Lower leg skin (tissue), 4 donors: ENCODE measurements at regions not wholly inside any gene's neighbourhood (a gene's known extent, or its start where the extent isn't known, plus 50 kb on each side); places are given as distances from the start of the nearest gene placed in this dataset.

Source experiments
- DNase-seq, 2 donors: peaks; one replicate each; pipeline ENCODE4 v3.0.0-alpha.2; 2019; ENCODE audit warnings: low spot score in 2 of 2
- H3K4me3 ChIP-seq: fragments of 200-600 bp; sonication (generic); 2 replicates; pipeline ENCODE4 v1.5.1; 2017; ENCODE audit warnings: mild to moderate bottlenecking, low read depth; ENCODE audit not compliant: poor library complexity, severe bottlenecking
- CTCF ChIP-seq, 3 donors: fragments of 450-650 bp; IDR thresholded peaks; one replicate each; pipeline ENCODE4 v1.5.1; 2016; ENCODE audit warnings: antibody characterized with exemption in 3 of 3, mild to moderate bottlenecking in 3 of 3, moderate library complexity in 2 of 3
- POLR2A ChIP-seq, 2 donors: fragments of 450-650 bp; IDR thresholded peaks; one replicate each; pipeline ENCODE4 v1.6.1; 2016 to 2017; ENCODE audit warnings: antibody characterized with exemption in 2 of 2, mild to moderate bottlenecking in 1 of 2, moderate library complexity in 1 of 2
- WGBS, 2 donors: methylation state at CpG; one replicate each; pipeline ENCODE4 v1.1.5; 2018; 5-methylcytosine and 5-hydroxymethylcytosine counted together
- intact Hi-C: fragments of 100-400 bp; cut with DNase I; formaldehyde crosslinking; loops from one replicate; pipeline ENCODE4 v1.15.0; 2023; ENCODE audit warnings: low total_unique reads

- intact Hi-C loops = no loop called here
Observed at GRCh38 chr6:43901733-43902230, 131.8 kb downstream of the VEGFA start.

GRCh38 chr6:43900916-43901732 lies 131.1 kb downstream of the VEGFA start:
- no peak for DNase-seq
- intact Hi-C loops = no loop called here
- H3K4me3 ChIP-seq = no peak overlapping the region
- WGBS, 2 donors = 80 to 83% methylated on average over 13 of the region's 13 CpGs
- TF ChIP-seq POLR2A (IDR thresholded peaks at IDR 0.05) = no peak
- no peak for TF ChIP-seq CTCF (IDR thresholded peaks at IDR 0.05)

More at GRCh38 chr6:43901733-43902230, 131.8 kb downstream of the VEGFA start:
- WGBS, 2 donors = 77 to 86% methylated on average over 4 of the region's 4 CpGs
- H3K4me3 ChIP-seq = no peak overlapping the region
- no peak for DNase-seq
- TF ChIP-seq POLR2A (IDR thresholded peaks at IDR 0.05) = no peak
- TF ChIP-seq CTCF (IDR thresholded peaks at IDR 0.05) = no peak

- intact Hi-C loops = no loop called here
- no peak overlapping the region for H3K4me3 ChIP-seq
- peak in 1 of 2 donors; percentile 82 for DNase-seq
- 78 to 83% methylated on average over 3 of the region's 3 CpGs for WGBS, 2 donors
- no peak for TF ChIP-seq CTCF (IDR thresholded peaks at IDR 0.05)
- no peak for TF ChIP-seq POLR2A (IDR thresholded peaks at IDR 0.05)
Observed at GRCh38 chr6:43900560-43900915, 130.5 kb downstream of the VEGFA start.

DNA sequence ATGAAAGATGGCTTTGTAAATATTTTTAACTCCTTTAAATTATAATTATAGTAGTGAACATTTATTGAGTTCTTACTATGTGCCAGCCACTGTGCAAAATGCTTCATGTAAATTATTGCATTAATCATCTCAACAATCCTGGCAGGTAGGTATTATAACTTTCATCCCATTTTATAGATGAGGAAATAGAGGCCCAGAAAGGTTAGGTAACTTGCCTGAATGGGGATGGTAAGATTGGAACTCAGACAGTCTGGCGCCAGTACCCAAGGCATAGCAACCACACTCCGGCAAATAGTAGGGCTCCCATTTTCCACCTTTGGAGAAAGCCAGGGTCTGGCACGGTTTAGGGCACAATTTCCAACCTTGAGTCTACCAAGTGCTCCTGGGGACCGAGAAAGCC lies 129.8 kb downstream of the VEGFA start:
- no peak for TF ChIP-seq CTCF (IDR thresholded peaks at IDR 0.05)
- no peak for TF ChIP-seq POLR2A (IDR thresholded peaks at IDR 0.05)
- WGBS, 2 donors = 92% methylated on average over 4 of the region's 4 CpGs
- DNase-seq = no peak
- no peak overlapping the region for H3K4me3 ChIP-seq
- intact Hi-C loops = no loop called here

DNA sequence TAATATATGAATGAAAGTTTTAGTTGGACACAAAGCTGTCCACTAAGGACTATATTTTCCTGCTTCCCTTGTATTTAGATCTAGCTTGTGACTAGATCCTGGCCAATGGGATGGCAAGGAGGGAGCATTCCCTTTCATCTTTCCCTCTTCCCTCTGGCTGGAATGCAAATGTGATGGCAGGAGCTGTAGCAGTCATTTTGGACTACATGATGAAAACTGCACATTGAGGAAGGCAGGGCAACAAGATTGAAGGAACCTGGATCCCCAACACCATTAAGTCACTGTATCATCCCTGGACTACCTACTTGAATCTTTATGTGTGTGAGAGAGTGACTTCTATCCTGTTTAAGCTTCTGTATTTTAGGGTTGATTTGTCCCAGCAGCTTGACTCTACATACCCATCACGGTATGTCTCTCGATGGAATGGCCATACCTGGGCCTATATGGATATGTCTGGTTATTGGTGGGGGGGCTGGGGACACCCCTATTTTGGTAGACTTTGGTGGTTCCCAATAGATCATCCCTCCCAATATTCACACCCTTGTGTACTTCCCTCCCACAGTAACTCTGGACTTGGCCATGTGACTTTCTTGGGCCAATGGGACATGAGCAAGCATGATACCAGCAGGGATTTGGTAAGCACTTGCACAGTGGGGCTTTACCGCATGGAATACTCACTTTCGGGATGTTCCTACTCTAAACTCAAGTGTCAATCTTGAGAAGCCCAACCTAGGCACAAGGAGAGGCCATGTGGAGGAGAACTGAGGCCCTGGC lies 128.5 kb downstream of the VEGFA start:
- intact Hi-C loops = no loop called here

More for the DNA sequence above, 128.5 kb downstream of the VEGFA start:
- WGBS, 2 donors = 97 to 98% methylated on average over 4 of the region's 4 CpGs
- H3K4me3 ChIP-seq = no peak overlapping the region
- TF ChIP-seq CTCF (IDR thresholded peaks at IDR 0.05) (no peak), POLR2A (IDR thresholded peaks at IDR 0.05) (no peak)
- DNase-seq = no peak
